ENCODE measurements at regions not wholly inside any gene's neighbourhood (a gene's known extent, or its start where the extent isn't known, plus 50 kb on each side); places are given as distances from the start of the nearest gene placed in this dataset.
A peak's percentile ranks its signal among the peaks of the same experiment; 100 is the strongest.

GRCh38 chr14:95034788-95035187 lies 122.5 kb downstream of the DICER1 start:
- Histone ChIP-seq H4K20me1 (replicated peaks in 1 of 2; ENCODE audit: control insufficient read depth in 1 of 2, insufficient read depth in 2 of 2, low read length in 2 of 2) (no peaks in the 10 kb centered on the region), H2BK15ac (ENCODE audit: low read length) (no peak overlapping the region), H3K4ac (replicated peaks; ENCODE audit: insufficient read length, low read depth, low read length) (no peak overlapping the region), H3K79me2 (ENCODE audit: control insufficient read depth in 1 of 2, insufficient read depth in 2 of 2, low read length in 2 of 2) (no peaks in the 10 kb centered on the region), H3K79me1 (ENCODE audit: low read depth, low read length) (no peaks in the 10 kb centered on the region), H3K4me2 (ENCODE audit: insufficient read depth in 1 of 2, low read depth in 2 of 2, low read length in 2 of 2) (no peak overlapping the region), H4K5ac (ENCODE audit: insufficient read length, low read depth, low read length) (no peak overlapping the region), H3K23ac (ENCODE audit: insufficient read length) (no peak overlapping the region), H2AK5ac (ENCODE audit: low read depth, low read length) (no peak overlapping the region), H4K91ac (replicated peaks; ENCODE audit: insufficient read length, low read length) (no peak overlapping the region), H3K56ac (replicated peaks; ENCODE audit: insufficient read length, low read depth, low read length) (no peak overlapping the region), H2AFZ (ENCODE audit: low read length) (no peak overlapping the region), H2BK120ac (replicated peaks; ENCODE audit: low read depth, low read length) (no peak overlapping the region), H2BK12ac (ENCODE audit: low read depth, low read length) (no peak overlapping the region), H3K4me1 (replicated peaks in 1 of 4; ENCODE audit: control insufficient read depth in 3 of 4, insufficient read depth in 4 of 4, low read length in 3 of 4) (peaks cover 0 to 3% (median 0%) of the 10 kb centered on the region in 4 experiments; a peak in 2 of 7 replicates), H4K8ac (ENCODE audit: extremely low read depth, insufficient read depth, low read length) (no peak overlapping the region), H3K4me3 (ENCODE audit: extremely low read depth in 1 of 4, insufficient read depth in 2 of 4, low read depth in 3 of 4, low read length in 4 of 4) (no peak overlapping the region), H3K18ac (ENCODE audit: extremely low read depth, low read length) (no peak overlapping the region), H3K36me3 (ENCODE audit: control insufficient read depth in 2 of 4, insufficient read depth in 4 of 4, low read length in 3 of 4) (no peaks in the 10 kb centered on the region), H3K27me3 (replicated peaks in 1 of 4; ENCODE audit: control insufficient read depth in 3 of 4, extremely low read depth in 1 of 4, insufficient read depth in 3 of 4, low read length in 3 of 4) (no peaks in the 10 kb centered on the region), H3K9ac (replicated peaks in 1 of 4; ENCODE audit: extremely low read depth in 1 of 4, low read depth in 3 of 4, low read length in 3 of 4) (no peak overlapping the region), H3K23me2 (ENCODE audit: low read depth, low read length) (no peaks in the 10 kb centered on the region), H3K14ac (ENCODE audit: insufficient read length) (no peak overlapping the region), H2BK5ac (ENCODE audit: low read depth, low read length) (no peak overlapping the region), H2BK20ac (ENCODE audit: low read length) (no peak overlapping the region), H3K27ac (ENCODE audit: low read depth, low read length) (no peak overlapping the region), H3K9me3 (ENCODE audit: insufficient read depth in 2 of 2, low read depth in 1 of 2, low read length in 1 of 2) (no peaks in the 10 kb centered on the region; a peak in 1 of 4 replicates)
- ChIA-PET POLR2A (ENCODE audit: partially characterized antibody) (no interaction called here), CTCF (ENCODE audit: partially characterized antibody) (interaction anchor here (1.2 to 1.3 kb wide), 2 partner anchors 23 to 344 kb away, joined by 3 read pairs; no protein-coding TSS in a partner anchor)
- DNase-seq (ENCODE audit: low read depth in 1 of 2, low spot score in 2 of 2), result peak in 1 of 2 experiments; percentile 24
- 80% methylated on average over 5 of the region's 5 CpGs; no CpG with 5 or more reads in 1 of the 2 experiments for WGBS, 2 experiments (ENCODE audit: extremely low coverage in 1 of 2, insufficient coverage in 1 of 2, insufficient read length in 1 of 2, insufficient replicate concordance in 2 of 2, low coverage in 1 of 2, low lambda C conversion rate in 2 of 2, missing lambda C conversion rate in 1 of 2)
- FAIRE-seq, result no peak
- no peak for TF ChIP-seq RXRA (IDR thresholded peaks at IDR 0.05; ENCODE audit: insufficient read depth, low read depth, low read length)
- TF ChIP-seq JUND (IDR thresholded peaks at IDR 0.05; ENCODE audit: low read length), result no peak
- no peak for TF ChIP-seq RBBP5 (IDR thresholded peaks at IDR 0.05; ENCODE audit: borderline replicate concordance, low read depth, low read length)
- no peak for TF ChIP-seq RFX5 (IDR thresholded peaks at IDR 0.05; ENCODE audit: borderline replicate concordance, low read depth, low read length)
- TF ChIP-seq MAX (IDR thresholded peaks at IDR 0.05), result no peak
- TF ChIP-seq USF2 (IDR thresholded peaks at IDR 0.05; ENCODE audit: low read length), result no peak
- TF ChIP-seq RNF2 (IDR thresholded peaks at IDR 0.05; ENCODE audit: borderline replicate concordance, low read depth, low read length, missing control alignments, poor library complexity, severe bottlenecking), result no peak
- TF ChIP-seq HDAC6 (IDR thresholded peaks at IDR 0.05; ENCODE audit: low read depth, low read length), result no peak
- TF ChIP-seq KDM5A (IDR thresholded peaks at IDR 0.05; ENCODE audit: low read length), result no peak
- no peak for TF ChIP-seq EGR1 (IDR thresholded peaks at IDR 0.05; ENCODE audit: borderline replicate concordance, low read depth, low read length)

All from H1 (cell line).